ENCODE measurements at regions not wholly inside any gene's neighbourhood (a gene's known extent, or its start where the extent isn't known, plus 50 kb on each side); places are given as distances from the start of the nearest gene placed in this dataset.

- H3K27ac ChIP-seq: no peak overlapping the region
- TF ChIP-seq FOXP2 (optimal IDR thresholded peaks at IDR 0.05; ENCODE audit: control extremely low read depth, extremely low read length, insufficient read depth) (no peak), POLR2AphosphoS5 (IDR thresholded peaks at IDR 0.05; ENCODE audit: borderline replicate concordance, low read depth, low read length) (no peak), EZH2 (IDR thresholded peaks at IDR 0.05) (no peak)
- no peaks in the 10 kb centered on the region for H3K36me3 ChIP-seq (ENCODE audit: insufficient read depth, low read length)
- no peaks in the 10 kb centered on the region for H3K9me3 ChIP-seq (ENCODE audit: low read depth, low read length)
- no peak overlapping the region for H3K9ac ChIP-seq (ENCODE audit: insufficient read length)
- DNase-seq (ENCODE audit: low read depth, low spot score): no peak
- no peak overlapping the region for H3K4me3 ChIP-seq
These were observed 50.8 kb upstream of the PRSS1 start for GRCh38 chr7:142698429-142698828.

- no peak for DNase-seq (ENCODE audit: low read depth, low spot score)
- TF ChIP-seq EZH2 (IDR thresholded peaks at IDR 0.05) (no peak), FOXP2 (optimal IDR thresholded peaks at IDR 0.05; ENCODE audit: control extremely low read depth, extremely low read length, insufficient read depth) (no peak), POLR2AphosphoS5 (IDR thresholded peaks at IDR 0.05; ENCODE audit: borderline replicate concordance, low read depth, low read length) (no peak)
- Histone ChIP-seq H3K36me3 (ENCODE audit: insufficient read depth, low read length) (no peaks in the 10 kb centered on the region), H3K9me3 (ENCODE audit: low read depth, low read length) (no peaks in the 10 kb centered on the region), H3K27ac (no peak overlapping the region), H3K9ac (ENCODE audit: insufficient read length) (no peak overlapping the region), H3K4me3 (no peak overlapping the region)
These were observed 52.0 kb upstream of the PRSS1 start for GRCh38 chr7:142697270-142697669.

- H3K4me3 ChIP-seq: no peak overlapping the region
- TF ChIP-seq EZH2 (IDR thresholded peaks at IDR 0.05): no peak
- no peak for TF ChIP-seq FOXP2 (optimal IDR thresholded peaks at IDR 0.05; ENCODE audit: control extremely low read depth, extremely low read length, insufficient read depth)
- no peak for TF ChIP-seq POLR2AphosphoS5 (IDR thresholded peaks at IDR 0.05; ENCODE audit: borderline replicate concordance, low read depth, low read length)
- H3K36me3 ChIP-seq (ENCODE audit: insufficient read depth, low read length): no peaks in the 10 kb centered on the region
- no peaks in the 10 kb centered on the region for H3K9me3 ChIP-seq (ENCODE audit: low read depth, low read length)
- H3K27ac ChIP-seq: no peak overlapping the region
- H3K9ac ChIP-seq (ENCODE audit: insufficient read length): no peak overlapping the region
- DNase-seq (ENCODE audit: low read depth, low spot score): no peak
These were observed 52.7 kb upstream of the PRSS1 start for GRCh38 chr7:142696456-142697179.

GRCh38 chr7:142693911-142694310 lies 55.4 kb upstream of the PRSS1 start:
- Histone ChIP-seq H3K27ac (no peak overlapping the region), H3K4me3 (no peak overlapping the region), H3K36me3 (ENCODE audit: insufficient read depth, low read length) (no peaks in the 10 kb centered on the region), H3K9me3 (ENCODE audit: low read depth, low read length) (no peaks in the 10 kb centered on the region), H3K9ac (ENCODE audit: insufficient read length) (no peak overlapping the region)
- no peak for DNase-seq (ENCODE audit: low read depth, low spot score)
- TF ChIP-seq EZH2 (IDR thresholded peaks at IDR 0.05) (no peak), POLR2AphosphoS5 (IDR thresholded peaks at IDR 0.05; ENCODE audit: borderline replicate concordance, low read depth, low read length) (no peak), FOXP2 (optimal IDR thresholded peaks at IDR 0.05; ENCODE audit: control extremely low read depth, extremely low read length, insufficient read depth) (no peak)

- no peak overlapping the region for H3K27ac ChIP-seq
- H3K4me3 ChIP-seq: no peak overlapping the region
- H3K36me3 ChIP-seq (ENCODE audit: insufficient read depth, low read length): no peaks in the 10 kb centered on the region
- TF ChIP-seq EZH2 (IDR thresholded peaks at IDR 0.05) (no peak), FOXP2 (optimal IDR thresholded peaks at IDR 0.05; ENCODE audit: control extremely low read depth, extremely low read length, insufficient read depth) (no peak), POLR2AphosphoS5 (IDR thresholded peaks at IDR 0.05; ENCODE audit: borderline replicate concordance, low read depth, low read length) (no peak)
- DNase-seq (ENCODE audit: low read depth, low spot score): no peak
- no peak overlapping the region for H3K9ac ChIP-seq (ENCODE audit: insufficient read length)
- H3K9me3 ChIP-seq (ENCODE audit: low read depth, low read length): no peaks in the 10 kb centered on the region
These were observed 58.6 kb upstream of the PRSS1 start for GRCh38 chr7:142690554-142691182.

- DNase-seq (ENCODE audit: low read depth, low spot score): no peak
- Histone ChIP-seq H3K36me3 (ENCODE audit: insufficient read depth, low read length) (no peaks in the 10 kb centered on the region), H3K9ac (ENCODE audit: insufficient read length) (no peak overlapping the region), H3K27ac (no peak overlapping the region), H3K4me3 (no peak overlapping the region), H3K9me3 (ENCODE audit: low read depth, low read length) (no peaks in the 10 kb centered on the region)
- TF ChIP-seq EZH2 (IDR thresholded peaks at IDR 0.05) (no peak), POLR2AphosphoS5 (IDR thresholded peaks at IDR 0.05; ENCODE audit: borderline replicate concordance, low read depth, low read length) (no peak), FOXP2 (optimal IDR thresholded peaks at IDR 0.05; ENCODE audit: control extremely low read depth, extremely low read length, insufficient read depth) (no peak)
These were observed 59.7 kb upstream of the PRSS1 start for GRCh38 chr7:142689439-142690120.

GRCh38 chr7:142685877-142686508 lies 63.3 kb upstream of the PRSS1 start:
- Histone ChIP-seq H3K27ac (no peak overlapping the region), H3K4me3 (no peak overlapping the region), H3K36me3 (ENCODE audit: insufficient read depth, low read length) (no peaks in the 10 kb centered on the region), H3K9ac (ENCODE audit: insufficient read length) (no peak overlapping the region), H3K9me3 (ENCODE audit: low read depth, low read length) (no peaks in the 10 kb centered on the region)
- no peak for DNase-seq (ENCODE audit: low read depth, low spot score)
- TF ChIP-seq FOXP2 (optimal IDR thresholded peaks at IDR 0.05; ENCODE audit: control extremely low read depth, extremely low read length, insufficient read depth) (no peak), EZH2 (IDR thresholded peaks at IDR 0.05) (no peak), POLR2AphosphoS5 (IDR thresholded peaks at IDR 0.05; ENCODE audit: borderline replicate concordance, low read depth, low read length) (no peak)

Data from SK-N-MC (cell line).